Left ventricle myocardium superior (tissue), 1 donor: ENCODE measurements at regions not wholly inside any gene's neighbourhood (a gene's known extent, or its start where the extent isn't known, plus 50 kb on each side); places are given as distances from the start of the nearest gene placed in this dataset.

ENCODE experiments used
- ATAC-seq: fragments of 200-7000 bp; cut with Tn5 transposase; one replicate; pipeline ENCODE4 v1.9.1; 2020; ENCODE audit warnings: mild to moderate bottlenecking, moderate library complexity
- DNase-seq: peaks from one replicate; pipeline ENCODE4 v3.0.0-alpha.2; 2020
- intact Hi-C: fragments of 100-400 bp; cut with micrococcal nuclease; formaldehyde crosslinking; loops from one replicate; pipeline ENCODE4 v1.11.0; 2022
- donor health status: DM: no; HTN: yes; CAD: no; lungs with severe emphysema.

GRCh38 chr20:48422242-48422960 is 405.4 kb downstream of the PREX1 start:
- ATAC-seq, result no peak
- intact Hi-C loops, result no loop called here

GRCh38 chr20:48421547-48421946 is 406.3 kb downstream of the PREX1 start:
- no peak for ATAC-seq
- intact Hi-C loops, result no loop called here
- DNase-seq, result no peak

More at GRCh38 chr20:48422242-48422960, 405.4 kb downstream of the PREX1 start:
- DNase-seq, result no peak

GRCh38 chr20:48420176-48420575 is 407.6 kb downstream of the PREX1 start:
- intact Hi-C loops, result no loop called here
- DNase-seq, result no peak
- no peak for ATAC-seq

GRCh38 chr20:48419173-48419572 is 408.6 kb downstream of the PREX1 start:
- no peak for DNase-seq
- intact Hi-C loops, result no loop called here
- ATAC-seq, result no peak

GRCh38 chr20:48416002-48416401 is 411.8 kb downstream of the PREX1 start:
- no peak for DNase-seq
- ATAC-seq, result no peak
- intact Hi-C loops, result no loop called here

- DNase-seq (no peak), ATAC-seq (no peak)
- intact Hi-C loops, result no loop called here
Observed at GRCh38 chr20:48414786-48415185, 413.0 kb downstream of the PREX1 start.

GRCh38 chr20:48411919-48412522 is 415.8 kb downstream of the PREX1 start:
- intact Hi-C loops, result no loop called here
- ATAC-seq (no peak), DNase-seq (no peak)

DNA sequence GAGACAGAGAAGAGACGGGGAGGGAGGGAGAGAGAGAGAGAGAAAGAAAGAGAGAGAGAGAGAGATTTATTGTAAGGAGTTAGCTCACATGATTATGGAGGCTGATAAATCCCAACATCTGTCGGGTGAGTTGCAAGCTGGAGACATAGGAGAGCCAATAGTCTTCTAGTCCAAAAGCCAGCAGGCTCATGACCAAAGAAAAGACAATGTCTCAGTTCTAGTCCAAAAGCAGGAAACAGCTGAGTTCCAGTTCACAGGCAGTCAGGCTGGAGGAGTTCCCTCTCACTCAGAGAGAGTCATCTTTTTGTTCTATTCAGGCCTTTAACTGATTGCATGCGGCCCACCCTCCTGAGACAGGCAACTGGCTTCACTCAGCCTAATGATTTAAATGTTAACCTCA is 416.6 kb downstream of the PREX1 start:
- intact Hi-C loops, result no loop called here
- DNase-seq (no peak), ATAC-seq (peak; percentile 82)

DNA sequence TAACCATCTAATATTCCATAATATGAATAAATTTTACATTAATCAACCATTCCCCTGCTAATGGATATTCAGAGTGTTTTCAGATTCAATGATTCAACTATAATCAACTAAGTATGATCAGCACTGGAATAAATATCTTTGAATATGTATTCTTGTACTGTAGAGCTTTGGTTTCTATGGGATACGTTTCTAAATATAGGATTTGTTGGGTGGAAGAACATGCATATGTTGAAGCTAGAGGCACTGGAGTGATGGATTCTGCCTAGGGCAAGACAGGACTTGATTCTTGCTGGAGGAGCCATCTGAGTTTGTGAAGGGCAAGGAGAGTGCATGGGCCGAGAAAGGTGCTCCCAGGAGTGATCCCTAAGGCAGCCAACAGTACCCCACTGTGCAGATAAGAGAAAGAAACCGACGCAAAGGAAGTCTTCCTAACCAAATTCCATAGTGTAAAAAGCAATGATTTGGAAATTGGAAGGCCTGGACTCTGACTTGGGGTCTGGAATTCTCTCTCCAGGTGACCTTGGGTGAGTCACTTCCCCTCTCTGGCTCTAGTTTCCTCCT is 418.7 kb downstream of the PREX1 start:
- intact Hi-C loops, result no loop called here
- DNase-seq, result no peak
- ATAC-seq, result no peak

DNA sequence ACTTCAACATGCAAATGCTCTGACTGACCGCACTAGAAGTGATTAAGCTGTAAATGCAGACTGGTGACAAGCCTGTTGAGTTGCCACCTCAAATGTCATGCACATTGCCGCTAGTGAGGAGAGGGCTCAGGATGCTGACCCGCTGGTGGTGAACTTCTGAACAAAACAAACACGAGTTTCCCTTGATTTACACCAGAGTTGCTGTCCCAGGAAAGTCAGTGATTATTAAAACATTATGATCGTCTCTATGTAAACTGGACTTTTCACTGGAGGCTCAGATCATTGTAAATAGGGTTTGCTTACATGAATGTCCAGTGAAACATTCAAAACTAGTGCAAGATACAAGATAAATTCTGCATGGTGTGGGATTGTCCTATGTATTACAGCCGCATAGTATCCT is 420.1 kb downstream of the PREX1 start:
- no peak for ATAC-seq
- intact Hi-C loops, result no loop called here

DNA sequence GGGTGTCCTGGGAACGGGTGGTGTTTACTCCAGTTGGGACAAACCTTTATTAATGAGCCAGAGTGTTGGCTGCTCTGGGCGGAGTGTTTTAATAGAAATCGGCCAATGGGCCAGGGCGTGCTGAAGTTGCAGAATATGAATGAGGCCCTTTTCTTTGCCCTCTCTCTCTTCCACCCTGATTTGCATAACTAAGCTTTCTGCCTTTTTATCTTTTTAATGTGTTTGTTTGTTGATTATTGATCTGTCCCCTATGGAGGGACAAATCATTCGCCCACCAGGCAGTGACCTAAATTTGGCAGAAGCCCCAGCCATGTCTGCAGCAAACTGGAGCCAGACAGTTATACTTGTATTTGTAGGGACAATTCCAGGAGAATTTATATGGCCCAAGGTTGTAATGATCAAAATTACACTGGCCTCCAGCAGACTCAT is 420.9 kb downstream of the PREX1 start:
- DNase-seq, result no peak
- no peak for ATAC-seq
- intact Hi-C loops, result no loop called here

More for the DNA sequence above, 420.1 kb downstream of the PREX1 start:
- DNase-seq, result no peak

- intact Hi-C loops, result no loop called here
- DNase-seq, result no peak
- ATAC-seq, result no peak
Observed at GRCh38 chr20:48406498-48406897, 421.3 kb downstream of the PREX1 start.

DNA sequence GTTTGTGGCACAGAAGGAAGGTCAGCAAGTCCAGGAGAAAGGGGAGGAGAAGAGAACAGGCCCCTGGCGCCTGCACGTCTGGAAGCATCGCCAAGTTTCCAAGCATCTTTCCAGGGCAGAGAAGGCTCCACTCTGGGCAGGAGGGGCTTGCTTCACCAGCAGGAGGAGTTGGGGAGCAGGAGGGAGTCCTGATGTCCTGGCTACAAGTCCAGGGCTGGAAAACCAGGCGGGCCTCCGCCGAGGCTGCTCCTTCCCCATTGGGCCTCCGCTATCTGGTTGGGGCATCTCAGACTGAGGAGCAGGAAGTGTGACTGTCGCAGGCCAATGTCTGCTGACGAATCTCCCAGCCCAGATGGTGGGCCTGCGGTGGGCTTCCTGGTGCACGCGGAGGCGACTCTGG is 421.9 kb downstream of the PREX1 start:
- intact Hi-C loops, result no loop called here
- ATAC-seq (peak; percentile 36), DNase-seq (no peak)

GRCh38 chr20:48404598-48404997 is 423.2 kb downstream of the PREX1 start:
- DNase-seq (no peak), ATAC-seq (no peak)
- intact Hi-C loops, result no loop called here

- no peak for DNase-seq
- intact Hi-C loops, result no loop called here
- ATAC-seq, result no peak
Observed at GRCh38 chr20:48403167-48403761, 424.5 kb downstream of the PREX1 start.

GRCh38 chr20:48401359-48401758 is 426.4 kb downstream of the PREX1 start:
- intact Hi-C loops, result no loop called here
- peak; percentile 78 for ATAC-seq
- DNase-seq, result peak; percentile 67

GRCh38 chr20:48400009-48400408 is 427.8 kb downstream of the PREX1 start:
- no peak for DNase-seq
- ATAC-seq, result no peak
- intact Hi-C loops, result no loop called here

DNA sequence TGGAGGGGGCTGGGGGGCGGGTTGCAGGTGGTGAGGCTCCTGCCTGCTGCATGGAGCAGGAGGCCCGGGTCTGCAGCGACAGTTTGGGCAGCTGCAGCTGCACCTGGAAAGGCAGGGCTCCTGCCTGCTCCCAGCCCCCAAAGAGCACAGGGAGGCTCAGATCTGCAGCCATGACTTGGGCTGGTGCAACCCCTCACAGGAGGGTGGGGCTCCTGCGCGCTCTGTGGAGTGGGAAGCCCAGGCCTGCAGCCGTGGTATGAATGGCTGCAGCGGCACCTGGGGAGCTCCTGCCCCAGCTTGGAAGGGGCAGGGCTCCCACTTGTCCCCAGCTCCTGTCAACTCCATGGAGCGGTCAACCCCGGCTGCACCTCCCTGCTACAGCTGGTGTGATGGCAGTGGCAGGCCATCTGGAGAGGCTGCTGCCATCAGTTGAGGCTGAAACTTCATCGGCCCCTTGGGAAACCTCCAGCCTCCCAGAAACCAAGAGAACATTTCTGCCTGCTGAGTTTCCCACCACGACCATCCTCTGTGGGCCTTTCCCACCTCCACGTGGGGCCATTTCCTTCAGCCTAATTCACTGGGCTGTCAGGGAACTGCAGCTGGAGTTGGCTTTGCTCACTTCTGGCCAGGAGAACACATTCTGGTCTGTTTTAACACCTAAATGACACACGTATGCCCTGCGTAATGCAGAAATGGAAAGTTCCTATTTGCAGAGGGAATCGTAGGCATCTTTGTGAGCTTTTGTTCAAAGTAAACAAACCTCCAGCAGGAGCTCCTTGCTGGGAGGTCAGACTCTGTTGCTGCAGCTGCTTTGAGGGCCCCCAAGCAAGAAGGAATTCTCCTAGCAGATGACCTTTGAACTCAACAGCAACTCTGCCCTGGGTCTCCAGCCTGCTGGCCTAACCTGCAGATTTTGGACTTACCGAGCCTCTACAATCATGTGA is 429.0 kb downstream of the PREX1 start:
- intact Hi-C loops, result no loop called here
- ATAC-seq (peak; percentile 16), DNase-seq (no peak)
